ENCODE measurements at regions not wholly inside any gene's neighbourhood (a gene's known extent, or its start where the extent isn't known, plus 50 kb on each side); places are given as distances from the start of the nearest gene placed in this dataset.

GRCh38 chr5:82765765-82766164, 311.4 kb downstream of the TMEM167A start:
- no peak for DNase-seq (ENCODE audit: low spot score)
- in situ Hi-C loops (cut with MboI; ENCODE audit: low sequenced_read_pairs, unreplicated experiment), result no loop called here
- TF ChIP-seq CTCF (IDR thresholded peaks at IDR 0.05; ENCODE audit: borderline replicate concordance, control extremely low read depth, extremely low read depth, insufficient read depth, missing control alignments), result no peak

GRCh38 chr5:82760856-82761255, 316.3 kb downstream of the TMEM167A start:
- no peak for DNase-seq (ENCODE audit: low spot score)
- in situ Hi-C loops (cut with MboI; ENCODE audit: low sequenced_read_pairs, unreplicated experiment), result no loop called here
- no peak for TF ChIP-seq CTCF (IDR thresholded peaks at IDR 0.05; ENCODE audit: borderline replicate concordance, control extremely low read depth, extremely low read depth, insufficient read depth, missing control alignments)

GRCh38 chr5:82758881-82759280, 318.3 kb downstream of the TMEM167A start:
- in situ Hi-C loops (cut with MboI; ENCODE audit: low sequenced_read_pairs, unreplicated experiment), result no loop called here
- TF ChIP-seq CTCF (IDR thresholded peaks at IDR 0.05; ENCODE audit: borderline replicate concordance, control extremely low read depth, extremely low read depth, insufficient read depth, missing control alignments), result no peak

GRCh38 chr5:82754759-82755158, 322.4 kb downstream of the TMEM167A start:
- in situ Hi-C loops (cut with MboI; ENCODE audit: low sequenced_read_pairs, unreplicated experiment), result no loop called here
- peak; percentile 32 for DNase-seq (ENCODE audit: low spot score)
- no peak for TF ChIP-seq CTCF (IDR thresholded peaks at IDR 0.05; ENCODE audit: borderline replicate concordance, control extremely low read depth, extremely low read depth, insufficient read depth, missing control alignments)

More at GRCh38 chr5:82758881-82759280, 318.3 kb downstream of the TMEM167A start:
- DNase-seq (ENCODE audit: low spot score), result no peak

GRCh38 chr5:82754036-82754746, 323.0 kb downstream of the TMEM167A start:
- in situ Hi-C loops (cut with MboI; ENCODE audit: low sequenced_read_pairs, unreplicated experiment), result no loop called here
- TF ChIP-seq CTCF (IDR thresholded peaks at IDR 0.05; ENCODE audit: borderline replicate concordance, control extremely low read depth, extremely low read depth, insufficient read depth, missing control alignments), result no peak
- no peak for DNase-seq (ENCODE audit: low spot score)

- no peak for DNase-seq (ENCODE audit: low spot score)
- in situ Hi-C loops (cut with MboI; ENCODE audit: low sequenced_read_pairs, unreplicated experiment), result no loop called here
- no peak for TF ChIP-seq CTCF (IDR thresholded peaks at IDR 0.05; ENCODE audit: borderline replicate concordance, control extremely low read depth, extremely low read depth, insufficient read depth, missing control alignments)
Measured at GRCh38 chr5:82753374-82753773, 323.8 kb downstream of the TMEM167A start.

Measured in GM13976 (cell line).